SK-N-SH (cell line): ENCODE measurements at regions not wholly inside any gene's neighbourhood (a gene's known extent, or its start where the extent isn't known, plus 50 kb on each side); places are given as distances from the start of the nearest gene placed in this dataset.

Experiments used
- CTCF ChIA-PET: fragments of 300-600, 350-600 bp; formaldehyde crosslinking; extraction: SDS; loops from one replicate; lab custom pipeline; 2021; lab: Yijun Ruan, JAX
- POLR2A ChIA-PET: fragments of 350-600 bp; sonication (Branson Sonifier 250); formaldehyde crosslinking; extraction: SDS; loops from one replicate; lab custom pipeline; 2020; ENCODE audit warnings: antibody characterized with exemption, inconsistent platforms; lab: Yijun Ruan, JAX
- DNase-seq: peaks from one replicate; pipeline ENCODE4 v3.0.0; 2012
- H2AFZ ChIP-seq: fragments of 200-600 bp; sonication (generic); 2 replicates; pipeline ENCODE4 v1.8.1; 2016; ENCODE audit warnings: antibody characterized with exemption, mild to moderate bottlenecking, low read depth
- H3F3A ChIP-seq: fragments of 200-600 bp; sonication (generic); replicated peaks from 2 replicates; pipeline ENCODE3; 2016; ENCODE audit warnings: antibody characterized with exemption, mild to moderate bottlenecking; ENCODE audit not compliant: insufficient read depth
- H3K27ac ChIP-seq, 2 experiments: fragments of 200-500 bp in 1 of 2; fragments of 200-600 bp in 1 of 2; sonication (Bioruptor generic) in 1 of 2; sonication (generic), shearing (Covaris generic) in 1 of 2; 2 replicates each; pipeline versions ENCODE4 v1.5.1 to v1.6.1; 2014 to 2016; ENCODE audit warnings: low read depth in 2 of 2, inconsistent platforms in 1 of 2, low read length in 1 of 2, mild to moderate bottlenecking in 1 of 2, mixed read lengths in 1 of 2
- H3K27me3 ChIP-seq: fragments of 200-600 bp; sonication (generic), shearing (Covaris generic); 2 replicates; pipeline ENCODE4 v1.6.1; 2016; ENCODE audit warnings: mixed run types; ENCODE audit not compliant: insufficient read depth
- H3K36me3 ChIP-seq, 2 experiments: fragments of 200-500 bp in 1 of 2; fragments of 200-600 bp in 1 of 2; sonication (Bioruptor generic) in 1 of 2; sonication (generic) in 1 of 2; replicated peaks in 1 of 2; 2 replicates each; pipeline versions ENCODE3 to v1.5.1; 2014 to 2016; ENCODE audit warnings: low read length in 1 of 2, mild to moderate bottlenecking in 1 of 2; ENCODE audit not compliant: insufficient read depth in 2 of 2, control insufficient read depth in 1 of 2
- H3K4me1 ChIP-seq, 2 experiments: fragments of 200-500 bp in 1 of 2; fragments of 200-600 bp in 1 of 2; sonication (Bioruptor generic) in 1 of 2; sonication (generic), shearing (Covaris generic) in 1 of 2; 2 replicates each; pipeline versions ENCODE4 v1.5.1 to v1.6.1; 2014 to 2016; ENCODE audit warnings: low read depth in 1 of 2, low read length in 1 of 2, mixed run types in 1 of 2; ENCODE audit not compliant: insufficient read depth in 2 of 2, control insufficient read depth in 1 of 2
- H3K4me2 ChIP-seq: fragments of 200-600 bp; sonication (generic), shearing (Covaris generic); 2 replicates; pipeline ENCODE4 v1.6.1; 2017; ENCODE audit warnings: mixed run types
- H3K4me3 ChIP-seq, 2 experiments: fragments of 200-500 bp in 1 of 2; fragments of 200-600 bp in 1 of 2; sonication (Bioruptor generic) in 1 of 2; sonication (generic), shearing (Covaris generic) in 1 of 2; 2 replicates each; pipeline versions ENCODE4 v1.5.1 to v1.8.1; 2014 to 2016; ENCODE audit warnings: low read depth in 2 of 2, inconsistent platforms in 1 of 2, low read length in 1 of 2, mild to moderate bottlenecking in 1 of 2, mixed read lengths in 1 of 2, moderate library complexity in 1 of 2
- H3K79me2 ChIP-seq: fragments of 200-600 bp; sonication (generic); 2 replicates; pipeline ENCODE4 v1.8.1; 2017; ENCODE audit warnings: mild to moderate bottlenecking; ENCODE audit not compliant: insufficient read depth
- H3K9ac ChIP-seq: fragments of 200-600 bp; sonication (generic); 2 replicates; pipeline ENCODE4 v1.6.1; 2017; ENCODE audit warnings: mixed run types
- H3K9me2 ChIP-seq: fragments of 200-600 bp; sonication (generic); 2 replicates; pipeline ENCODE4 v1.6.1; 2017; ENCODE audit warnings: mixed run types
- H3K9me3 ChIP-seq: fragments of 200-600 bp; sonication (generic); 2 replicates; pipeline ENCODE4 v1.6.1; 2017; ENCODE audit warnings: mixed run types, mild to moderate bottlenecking, moderate library complexity
- H4K20me1 ChIP-seq: fragments of 200-600 bp; sonication (generic); 2 replicates; pipeline ENCODE4 v1.6.1; 2017; ENCODE audit warnings: mild to moderate bottlenecking, mixed run types; ENCODE audit not compliant: insufficient read depth
- ELF1 ChIP-seq: IDR thresholded peaks from 2 replicates; pipeline ENCODE4 v1.4.0; 2012
- EP300 ChIP-seq, 2 experiments: IDR thresholded peaks; 2 replicates each; pipeline versions ENCODE4 v1.4.0 to v1.6.1; 2012; ENCODE audit warnings: borderline replicate concordance in 1 of 2, low read depth in 1 of 2, low read length in 1 of 2
- EZH2phosphoT487 ChIP-seq: fragments of 200-600 bp; sonication (generic); IDR thresholded peaks from 2 replicates; pipeline ENCODE4 v1.6.1; 2017; ENCODE audit warnings: low read depth, mixed run types, mild to moderate bottlenecking, antibody characterized with exemption, moderate library complexity, borderline replicate concordance
- FOSL2 ChIP-seq: IDR thresholded peaks from 2 replicates; pipeline ENCODE4 v1.4.0; 2012; ENCODE audit warnings: low read depth, mild to moderate bottlenecking, moderate library complexity, borderline replicate concordance
- FOXJ3 ChIP-seq: sonication (generic); formaldehyde crosslinking; IDR thresholded peaks from 2 replicates; pipeline ENCODE4 v1.5.1; 2020; ENCODE audit warnings: mild to moderate bottlenecking, missing genetic modification reagents
- FOXM1 ChIP-seq: IDR thresholded peaks from 2 replicates; pipeline ENCODE4 v1.4.0; 2012; ENCODE audit warnings: low read depth, mild to moderate bottlenecking
- GABPA ChIP-seq: IDR thresholded peaks from 2 replicates; pipeline ENCODE4 v1.4.0; 2012; ENCODE audit warnings: low read depth, mild to moderate bottlenecking
- MEF2A ChIP-seq: IDR thresholded peaks from 2 replicates; pipeline ENCODE4 v1.4.0; 2012; ENCODE audit warnings: low read depth, borderline replicate concordance
- NRF1 ChIP-seq: IDR thresholded peaks from 2 replicates; pipeline ENCODE4 v1.6.1; 2012; ENCODE audit warnings: low read depth, mild to moderate bottlenecking, low read length
- POLR2AphosphoS5 ChIP-seq: IDR thresholded peaks from 2 replicates; pipeline ENCODE4 v1.6.1; 2012; ENCODE audit warnings: low read depth, low read length
- RAD21 ChIP-seq: IDR thresholded peaks from 2 replicates; pipeline ENCODE4 v1.6.1; 2012; ENCODE audit warnings: mild to moderate bottlenecking, low read length
- RXRA ChIP-seq: IDR thresholded peaks from 2 replicates; pipeline ENCODE4 v1.4.0; 2012; ENCODE audit warnings: low read depth, mild to moderate bottlenecking, borderline replicate concordance
- SMC3 ChIP-seq: IDR thresholded peaks from 2 replicates; pipeline ENCODE4 v1.6.1; 2012; ENCODE audit warnings: low read depth, low read length, improper control_type of control experiment
- TEAD4 ChIP-seq: IDR thresholded peaks from 2 replicates; pipeline ENCODE4 v1.4.0; 2012; ENCODE audit warnings: mild to moderate bottlenecking, borderline replicate concordance; ENCODE audit not compliant: insufficient read depth
- YY1 ChIP-seq: IDR thresholded peaks from 2 replicates; pipeline ENCODE4 v1.4.0; 2012; ENCODE audit warnings: low read depth, mild to moderate bottlenecking
- WGBS: methylation state at CpG from one replicate; pipeline ENCODE4 v1.1.6; 2017; ENCODE audit warnings: low lambda C conversion rate; 5-methylcytosine and 5-hydroxymethylcytosine counted together
- TF ChIP-seq, protein P1 (sequence below): fragments of 150-350 bp; IDR thresholded peaks from 2 replicates; pipeline ENCODE4 v1.6.1; 2016; ENCODE audit warnings: mild to moderate bottlenecking, low read depth, low read length
- TF ChIP-seq, protein P2 (sequence below): IDR thresholded peaks from 2 replicates; pipeline ENCODE4 v1.4.0; 2012; ENCODE audit warnings: low read depth, borderline replicate concordance
- TF ChIP-seq, protein P3 (sequence below): IDR thresholded peaks from 2 replicates; pipeline ENCODE4 v1.4.0; 2012; ENCODE audit warnings: low read depth
- TF ChIP-seq, protein P4 (sequence below): IDR thresholded peaks from 2 replicates; pipeline ENCODE4 v1.6.1; 2012; ENCODE audit warnings: mild to moderate bottlenecking, low read depth, low read length, moderate library complexity
- TF ChIP-seq, protein P5 (sequence below): fragments of 200-600 bp; sonication (generic); IDR thresholded peaks from 2 replicates; pipeline ENCODE4 v1.6.1; 2017; ENCODE audit warnings: antibody characterized with exemption, mild to moderate bottlenecking, moderate library complexity

DNA sequence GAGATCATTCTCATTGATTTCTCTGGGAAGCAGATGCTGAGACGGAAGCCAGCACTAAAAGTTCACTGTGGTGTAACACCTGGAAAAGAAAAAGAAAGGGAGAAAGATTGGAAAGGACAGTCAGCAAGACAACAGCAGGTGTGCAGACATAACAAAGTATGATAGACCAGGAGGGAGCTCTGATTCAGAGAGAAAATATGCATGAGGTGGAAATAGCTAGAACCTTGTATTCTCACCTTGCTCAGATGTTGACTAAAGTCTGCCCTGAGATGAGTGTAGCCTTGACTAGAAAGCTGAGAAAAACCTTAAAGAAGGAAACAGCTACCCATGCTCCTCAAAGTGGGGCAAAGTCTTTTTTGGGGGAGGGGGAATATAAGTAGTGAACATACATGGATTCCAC is 1711.8 kb downstream of the EFNB2 start:
- Histone ChIP-seq H3K79me2 (no peaks in the 10 kb centered on the region), H2AFZ (no peak overlapping the region), H3K36me3 (no peaks in the 10 kb centered on the region), H3K27ac (no peak overlapping the region), H3K4me3 (no peak overlapping the region), H3K27me3 (no peaks in the 10 kb centered on the region), H3K9ac (no peak overlapping the region), H3K9me3 (no peaks in the 10 kb centered on the region), H3K9me2 (no peaks in the 10 kb centered on the region), H4K20me1 (no peaks in the 10 kb centered on the region), H3K4me2 (no peak overlapping the region), H3K4me1 (no peaks in the 10 kb centered on the region), H3F3A (no peaks in the 10 kb centered on the region)
- no peak for DNase-seq
- CTCF ChIA-PET: no interaction called here
- 32% methylated on average over 1 of the region's 1 CpG for WGBS
- TF ChIP-seq FOSL2: no peak
- TF ChIP-seq EZH2phosphoT487: no peak
- TF ChIP-seq, protein P1, sequence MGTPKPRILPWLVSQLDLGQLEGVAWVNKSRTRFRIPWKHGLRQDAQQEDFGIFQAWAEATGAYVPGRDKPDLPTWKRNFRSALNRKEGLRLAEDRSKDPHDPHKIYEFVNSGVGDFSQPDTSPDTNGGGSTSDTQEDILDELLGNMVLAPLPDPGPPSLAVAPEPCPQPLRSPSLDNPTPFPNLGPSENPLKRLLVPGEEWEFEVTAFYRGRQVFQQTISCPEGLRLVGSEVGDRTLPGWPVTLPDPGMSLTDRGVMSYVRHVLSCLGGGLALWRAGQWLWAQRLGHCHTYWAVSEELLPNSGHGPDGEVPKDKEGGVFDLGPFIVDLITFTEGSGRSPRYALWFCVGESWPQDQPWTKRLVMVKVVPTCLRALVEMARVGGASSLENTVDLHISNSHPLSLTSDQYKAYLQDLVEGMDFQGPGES: no peak
- TF ChIP-seq, protein P2, sequence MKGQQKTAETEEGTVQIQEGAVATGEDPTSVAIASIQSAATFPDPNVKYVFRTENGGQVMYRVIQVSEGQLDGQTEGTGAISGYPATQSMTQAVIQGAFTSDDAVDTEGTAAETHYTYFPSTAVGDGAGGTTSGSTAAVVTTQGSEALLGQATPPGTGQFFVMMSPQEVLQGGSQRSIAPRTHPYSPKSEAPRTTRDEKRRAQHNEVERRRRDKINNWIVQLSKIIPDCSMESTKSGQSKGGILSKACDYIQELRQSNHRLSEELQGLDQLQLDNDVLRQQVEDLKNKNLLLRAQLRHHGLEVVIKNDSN: no peak
- TF ChIP-seq POLR2AphosphoS5: no peak
- TF ChIP-seq GABPA: no peak
- no peak for TF ChIP-seq TEAD4
- TF ChIP-seq EP300 (IDR thresholded peaks at IDR 0.05; ENCODE audit: borderline replicate concordance in 1 of 2, low read depth in 1 of 2, low read length in 1 of 2): no peak
- TF ChIP-seq, protein P3, sequence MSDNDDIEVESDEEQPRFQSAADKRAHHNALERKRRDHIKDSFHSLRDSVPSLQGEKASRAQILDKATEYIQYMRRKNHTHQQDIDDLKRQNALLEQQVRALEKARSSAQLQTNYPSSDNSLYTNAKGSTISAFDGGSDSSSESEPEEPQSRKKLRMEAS: no peak
- TF ChIP-seq FOXM1: no peak
- POLR2A ChIA-PET: no interaction called here

DNA sequence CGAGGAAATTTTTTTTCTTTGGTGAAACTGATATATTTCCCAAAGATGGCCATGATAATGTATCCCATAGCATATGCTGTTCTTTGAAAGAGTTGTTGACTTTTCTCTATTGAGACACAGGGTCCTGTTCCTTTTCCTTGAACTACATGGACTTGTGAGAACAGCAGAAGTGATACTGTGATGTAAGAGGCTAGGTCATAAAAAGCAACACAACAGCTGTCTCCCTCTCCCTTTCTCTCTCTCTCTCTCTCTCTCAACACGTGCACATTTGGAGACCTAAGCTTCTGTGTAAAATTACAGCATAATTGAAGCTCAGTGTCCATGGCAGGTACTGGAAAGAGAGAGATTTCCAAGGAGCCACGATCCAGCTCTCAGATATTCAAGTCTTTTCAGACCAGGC is 1712.4 kb downstream of the EFNB2 start:
- CTCF ChIA-PET: no interaction called here
- H3K4me2 ChIP-seq: no peak overlapping the region
- no peaks in the 10 kb centered on the region for H3K4me1 ChIP-seq
- H3K36me3 ChIP-seq: no peaks in the 10 kb centered on the region
- no peaks in the 10 kb centered on the region for H3K9me2 ChIP-seq
- no peaks in the 10 kb centered on the region for H3K27me3 ChIP-seq
- no peak overlapping the region for H3K27ac ChIP-seq
- H2AFZ ChIP-seq: no peak overlapping the region
- no peaks in the 10 kb centered on the region for H3K79me2 ChIP-seq
- no peak overlapping the region for H3K4me3 ChIP-seq
- POLR2A ChIA-PET: no interaction called here
- no peaks in the 10 kb centered on the region for H3K9me3 ChIP-seq
- no peaks in the 10 kb centered on the region for H3F3A ChIP-seq
- TF ChIP-seq EZH2phosphoT487 (no peak), MEF2A (no peak), RAD21 (no peak), YY1 (no peak), SMC3 (no peak), NRF1 (no peak), FOXJ3 (CRISPR knock-in tag) (no peak), RXRA (no peak), FOSL2 (no peak), POLR2AphosphoS5 (no peak), ELF1 (no peak)
- TF ChIP-seq, protein P4, sequence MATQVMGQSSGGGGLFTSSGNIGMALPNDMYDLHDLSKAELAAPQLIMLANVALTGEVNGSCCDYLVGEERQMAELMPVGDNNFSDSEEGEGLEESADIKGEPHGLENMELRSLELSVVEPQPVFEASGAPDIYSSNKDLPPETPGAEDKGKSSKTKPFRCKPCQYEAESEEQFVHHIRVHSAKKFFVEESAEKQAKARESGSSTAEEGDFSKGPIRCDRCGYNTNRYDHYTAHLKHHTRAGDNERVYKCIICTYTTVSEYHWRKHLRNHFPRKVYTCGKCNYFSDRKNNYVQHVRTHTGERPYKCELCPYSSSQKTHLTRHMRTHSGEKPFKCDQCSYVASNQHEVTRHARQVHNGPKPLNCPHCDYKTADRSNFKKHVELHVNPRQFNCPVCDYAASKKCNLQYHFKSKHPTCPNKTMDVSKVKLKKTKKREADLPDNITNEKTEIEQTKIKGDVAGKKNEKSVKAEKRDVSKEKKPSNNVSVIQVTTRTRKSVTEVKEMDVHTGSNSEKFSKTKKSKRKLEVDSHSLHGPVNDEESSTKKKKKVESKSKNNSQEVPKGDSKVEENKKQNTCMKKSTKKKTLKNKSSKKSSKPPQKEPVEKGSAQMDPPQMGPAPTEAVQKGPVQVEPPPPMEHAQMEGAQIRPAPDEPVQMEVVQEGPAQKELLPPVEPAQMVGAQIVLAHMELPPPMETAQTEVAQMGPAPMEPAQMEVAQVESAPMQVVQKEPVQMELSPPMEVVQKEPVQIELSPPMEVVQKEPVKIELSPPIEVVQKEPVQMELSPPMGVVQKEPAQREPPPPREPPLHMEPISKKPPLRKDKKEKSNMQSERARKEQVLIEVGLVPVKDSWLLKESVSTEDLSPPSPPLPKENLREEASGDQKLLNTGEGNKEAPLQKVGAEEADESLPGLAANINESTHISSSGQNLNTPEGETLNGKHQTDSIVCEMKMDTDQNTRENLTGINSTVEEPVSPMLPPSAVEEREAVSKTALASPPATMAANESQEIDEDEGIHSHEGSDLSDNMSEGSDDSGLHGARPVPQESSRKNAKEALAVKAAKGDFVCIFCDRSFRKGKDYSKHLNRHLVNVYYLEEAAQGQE: no peak
- TF ChIP-seq, protein P2: no peak
- TF ChIP-seq, protein P5, sequence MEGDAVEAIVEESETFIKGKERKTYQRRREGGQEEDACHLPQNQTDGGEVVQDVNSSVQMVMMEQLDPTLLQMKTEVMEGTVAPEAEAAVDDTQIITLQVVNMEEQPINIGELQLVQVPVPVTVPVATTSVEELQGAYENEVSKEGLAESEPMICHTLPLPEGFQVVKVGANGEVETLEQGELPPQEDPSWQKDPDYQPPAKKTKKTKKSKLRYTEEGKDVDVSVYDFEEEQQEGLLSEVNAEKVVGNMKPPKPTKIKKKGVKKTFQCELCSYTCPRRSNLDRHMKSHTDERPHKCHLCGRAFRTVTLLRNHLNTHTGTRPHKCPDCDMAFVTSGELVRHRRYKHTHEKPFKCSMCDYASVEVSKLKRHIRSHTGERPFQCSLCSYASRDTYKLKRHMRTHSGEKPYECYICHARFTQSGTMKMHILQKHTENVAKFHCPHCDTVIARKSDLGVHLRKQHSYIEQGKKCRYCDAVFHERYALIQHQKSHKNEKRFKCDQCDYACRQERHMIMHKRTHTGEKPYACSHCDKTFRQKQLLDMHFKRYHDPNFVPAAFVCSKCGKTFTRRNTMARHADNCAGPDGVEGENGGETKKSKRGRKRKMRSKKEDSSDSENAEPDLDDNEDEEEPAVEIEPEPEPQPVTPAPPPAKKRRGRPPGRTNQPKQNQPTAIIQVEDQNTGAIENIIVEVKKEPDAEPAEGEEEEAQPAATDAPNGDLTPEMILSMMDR: no peak
- TF ChIP-seq, protein P3: no peak
- TF ChIP-seq, all 33 proteins: peak for 0
- WGBS: 6% methylated on average over 3 of the region's 3 CpGs
- no peaks in the 10 kb centered on the region for H4K20me1 ChIP-seq
- DNase-seq: no peak
- H3K9ac ChIP-seq: no peak overlapping the region
